Adipocyte (in vitro differentiated cells): ENCODE measurements at regions not wholly inside any gene's neighbourhood (a gene's known extent, or its start where the extent isn't known, plus 50 kb on each side); places are given as distances from the start of the nearest gene placed in this dataset.
"Not testable (repeated sequence)": the region's sequence is repeated elsewhere in the genome, so short reads cannot be mapped to it uniquely, and the experiment has no call there.

ENCODE experiments used
- DNase-seq: peaks from one replicate; pipeline ENCODE4 v3.0.0-alpha.2; 2015; ENCODE audit warnings: low read depth
- H3K27me3 ChIP-seq: replicated peaks from 2 replicates; pipeline ENCODE4 v1.7.0; 2013; ENCODE audit warnings: mild to moderate bottlenecking, low read length, moderate library complexity; ENCODE audit not compliant: control insufficient read depth, insufficient read depth
- H3K36me3 ChIP-seq: 2 replicates; pipeline ENCODE4 v1.7.0; 2013; ENCODE audit warnings: low read length, mild to moderate bottlenecking, moderate library complexity; ENCODE audit not compliant: control insufficient read depth, insufficient read depth, severe bottlenecking
- H3K4me1 ChIP-seq: 2 replicates; pipeline ENCODE4 v1.7.0; 2013; ENCODE audit warnings: mild to moderate bottlenecking, low read length, moderate library complexity; ENCODE audit not compliant: control insufficient read depth, insufficient read depth
- H3K4me3 ChIP-seq: 2 replicates; pipeline ENCODE4 v1.7.0; 2013; ENCODE audit warnings: mild to moderate bottlenecking, low read length, moderate library complexity
- H3K9ac ChIP-seq: 2 replicates; pipeline ENCODE4 v1.7.0; 2013; ENCODE audit warnings: mild to moderate bottlenecking, low read length, moderate library complexity
- H3K9me3 ChIP-seq: 2 replicates; pipeline ENCODE4 v1.7.0; 2013; ENCODE audit warnings: mild to moderate bottlenecking, low read length, moderate library complexity; ENCODE audit not compliant: control insufficient read depth

GRCh38 chr5:14930486-14930885, 58.9 kb upstream of the ANKH start:
- Histone ChIP-seq H3K27me3 (no peaks in the 10 kb centered on the region), H3K9ac (no peak overlapping the region), H3K9me3 (no peaks in the 10 kb centered on the region), H3K4me3 (no peak overlapping the region), H3K4me1 (peaks cover 29% of the 10 kb centered on the region), H3K36me3 (no peaks in the 10 kb centered on the region)
- DNase-seq: peak; percentile 24

- no peak overlapping the region for H3K4me3 ChIP-seq
- H3K27me3 ChIP-seq: no peaks in the 10 kb centered on the region
- no peak for DNase-seq
- no peaks in the 10 kb centered on the region for H3K36me3 ChIP-seq
- no peak overlapping the region for H3K9ac ChIP-seq
- peaks cover 33% of the 10 kb centered on the region for H3K4me1 ChIP-seq
- H3K9me3 ChIP-seq: no peaks in the 10 kb centered on the region
These were observed 57.9 kb upstream of the ANKH start for GRCh38 chr5:14929293-14930065.

DNA sequence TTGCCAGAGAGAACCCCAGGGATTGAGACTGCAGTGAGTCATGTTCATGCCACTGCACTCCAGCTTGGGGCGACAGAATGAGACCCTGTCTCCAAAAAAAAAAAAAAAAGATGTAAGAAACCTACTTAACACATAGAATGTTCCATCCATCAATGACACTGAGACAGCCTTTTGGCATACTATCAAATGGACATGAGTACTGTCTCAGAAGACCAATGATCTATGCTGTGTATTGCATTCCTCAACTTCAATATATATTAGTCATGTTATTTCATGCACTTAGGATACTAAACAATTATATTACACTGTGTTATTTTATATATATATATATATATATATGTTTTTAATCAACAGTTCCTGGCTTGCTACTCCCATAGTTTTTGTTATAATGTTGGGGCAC, 57.1 kb upstream of the ANKH start:
- peaks cover 33% of the 10 kb centered on the region for H3K4me1 ChIP-seq
- H3K4me3 ChIP-seq: no peak overlapping the region
- H3K36me3 ChIP-seq: no peaks in the 10 kb centered on the region
- no peaks in the 10 kb centered on the region for H3K27me3 ChIP-seq
- H3K9ac ChIP-seq: no peak overlapping the region
- DNase-seq: no peak
- no peaks in the 10 kb centered on the region for H3K9me3 ChIP-seq

DNA sequence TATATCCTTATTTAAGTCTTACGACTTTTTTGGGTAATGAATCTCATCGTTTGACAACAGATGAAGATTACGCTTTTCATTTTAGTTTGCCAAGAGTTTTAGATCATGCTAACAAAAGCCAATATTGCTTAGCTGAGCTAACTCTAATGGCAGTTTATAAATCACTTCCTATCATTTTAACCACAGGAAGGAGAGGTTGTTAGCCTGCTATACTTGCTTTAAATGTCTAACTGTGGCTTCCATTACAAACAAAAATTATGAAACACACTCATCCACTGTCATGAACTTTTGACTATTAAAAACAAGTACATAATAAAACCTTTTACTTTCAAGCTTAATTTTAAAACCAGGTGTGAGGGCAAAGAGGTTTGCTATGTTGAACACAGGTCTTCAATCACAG, 53.7 kb upstream of the ANKH start:
- Histone ChIP-seq H3K27me3 (no peaks in the 10 kb centered on the region), H3K9ac (no peak overlapping the region), H3K9me3 (no peaks in the 10 kb centered on the region), H3K4me3 (no peak overlapping the region), H3K4me1 (peaks cover 28% of the 10 kb centered on the region), H3K36me3 (no peaks in the 10 kb centered on the region)
- DNase-seq: no peak

DNA sequence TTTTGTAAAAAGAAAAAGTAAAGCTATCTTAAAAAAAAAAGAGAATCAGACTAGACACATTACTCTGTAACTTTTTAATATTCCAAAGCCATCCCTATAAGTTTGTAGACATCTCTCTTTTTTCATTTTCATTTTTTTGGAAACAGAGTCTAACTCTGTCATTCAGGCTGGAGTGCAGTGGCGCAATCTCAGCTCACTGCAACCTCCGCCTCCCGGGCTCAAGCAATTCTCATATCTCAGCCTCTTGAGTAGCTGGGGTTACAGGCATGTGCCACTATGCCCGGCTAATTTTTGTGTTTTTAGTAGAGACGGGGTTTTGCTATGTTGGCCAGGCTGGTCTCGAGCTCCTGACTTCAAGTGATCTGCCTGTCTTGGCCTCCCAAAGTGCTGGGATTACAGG, 51.4 kb upstream of the ANKH start:
- not testable (repeated sequence) for H3K9me3 ChIP-seq, H3K27me3 ChIP-seq, H3K36me3 ChIP-seq, H3K9ac ChIP-seq, H3K4me3 ChIP-seq, DNase-seq
- peaks cover 20% of the 10 kb centered on the region for H3K4me1 ChIP-seq

DNA sequence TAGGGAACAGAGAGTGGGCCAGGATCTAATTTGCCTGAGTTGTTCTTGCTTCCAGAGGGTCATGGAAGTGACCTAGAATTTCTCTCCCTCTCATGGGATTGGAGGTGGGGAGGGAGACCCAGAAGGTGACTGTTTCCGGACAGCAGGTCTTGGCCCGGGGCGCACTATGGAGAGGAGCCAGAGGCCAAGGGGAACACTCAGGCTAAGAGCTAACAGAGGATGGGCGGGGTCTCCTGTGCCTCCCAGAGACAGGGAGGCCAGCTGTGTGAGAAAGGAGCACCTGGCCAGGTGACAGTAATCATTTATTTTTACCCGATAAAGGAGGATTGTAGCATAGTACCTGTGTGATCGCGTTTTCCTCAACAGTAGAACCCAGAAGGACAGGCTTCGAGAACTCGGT, 50.9 kb upstream of the ANKH start:
- Histone ChIP-seq H3K4me1 (peaks cover 25% of the 10 kb centered on the region), H3K36me3 (no peaks in the 10 kb centered on the region), H3K4me3 (no peak overlapping the region), H3K9me3 (no peaks in the 10 kb centered on the region), H3K27me3 (no peaks in the 10 kb centered on the region), H3K9ac (no peak overlapping the region)
- DNase-seq: no peak
